NCI-H2227 treated with DMSO at 0.1 percent for 48 hours (cell line): ENCODE measurements at regions not wholly inside any gene's neighbourhood (a gene's known extent, or its start where the extent isn't known, plus 50 kb on each side); places are given as distances from the start of the nearest gene placed in this dataset.
"Not testable (repeated sequence)": the region's sequence is repeated elsewhere in the genome, so short reads cannot be mapped to it uniquely, and the experiment has no call there.

Experiments
- DNase-seq: peaks from one replicate; lab custom pipeline; 2025; lab: John Stamatoyannopoulos, UW

DNA sequence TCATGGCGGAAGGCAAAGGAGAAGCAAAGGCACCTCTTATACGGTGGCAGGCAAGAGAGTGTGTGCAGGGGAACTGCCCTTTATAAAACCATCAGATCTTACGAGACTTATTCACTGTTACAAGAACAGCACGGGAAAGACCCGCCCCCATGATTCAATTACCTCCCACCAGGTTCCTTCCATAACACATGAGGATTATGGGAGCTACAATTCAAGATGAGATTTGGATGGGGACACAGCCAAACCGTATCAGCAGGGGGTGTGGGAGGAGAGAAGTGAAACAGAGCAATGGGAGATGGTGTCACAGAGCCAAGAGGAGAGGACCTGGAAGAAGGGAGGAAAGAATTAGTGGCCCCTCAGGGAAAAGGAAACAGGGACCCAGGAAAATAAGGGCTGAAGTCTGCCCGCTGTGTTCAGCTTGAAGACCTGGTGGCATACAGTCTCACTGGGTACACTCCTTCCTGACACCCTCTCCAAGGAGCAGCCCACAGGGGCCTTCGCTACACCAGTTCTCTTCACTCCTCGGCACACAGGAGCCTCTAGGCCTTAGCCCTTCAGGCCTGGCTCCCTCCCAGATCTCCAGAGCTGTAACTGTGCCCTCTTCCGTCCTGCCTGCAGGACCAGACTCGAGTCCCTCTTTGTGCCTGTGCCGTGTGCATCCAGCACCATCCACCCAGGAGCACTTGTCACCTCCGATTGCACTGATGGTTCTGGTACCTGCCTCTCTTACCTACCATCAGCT lies 262.1 kb downstream of the EIPR1 start:
- DNase-seq = no peak

DNA sequence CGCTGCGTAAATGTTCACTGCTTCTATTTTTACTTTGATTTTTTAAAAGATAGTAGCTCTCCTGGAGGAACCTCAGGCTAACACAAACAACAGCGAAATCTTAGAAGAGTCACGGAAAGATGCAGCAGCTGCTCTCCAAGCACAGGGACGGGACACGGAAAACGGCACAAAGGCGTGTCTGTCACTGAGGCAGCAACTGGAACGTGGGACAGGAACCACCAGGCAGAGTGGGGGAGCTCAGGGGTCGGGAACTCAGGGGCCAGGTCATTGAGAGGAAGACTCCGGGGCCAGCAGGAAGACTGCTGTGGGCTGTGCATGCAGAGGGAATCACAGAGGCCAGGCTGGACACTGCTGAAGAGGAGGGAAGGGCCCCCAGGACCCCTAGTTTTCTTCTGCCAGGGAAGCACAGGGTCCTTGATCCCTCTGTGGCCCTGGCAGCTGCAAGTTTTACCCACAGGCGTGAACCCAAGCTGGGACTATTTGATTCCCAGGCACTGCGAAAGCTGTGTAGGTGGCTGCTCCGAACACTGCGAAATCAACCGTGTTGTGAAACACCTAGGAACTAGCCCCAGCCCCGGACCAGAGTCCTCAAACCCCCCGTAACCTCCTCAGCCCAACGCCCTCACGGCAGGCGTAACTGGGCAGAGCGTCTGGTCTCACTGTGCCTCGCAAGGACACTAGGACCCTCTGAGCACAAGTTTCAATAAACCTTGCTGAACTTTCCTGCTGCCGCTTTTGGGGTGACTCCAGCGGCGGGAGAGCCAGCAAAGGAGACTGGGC lies 263.0 kb downstream of the EIPR1 start:
- no peak for DNase-seq

- no peak for DNase-seq
These were observed 263.8 kb downstream of the EIPR1 start for GRCh38 chr2:3113769-3114168.

DNA sequence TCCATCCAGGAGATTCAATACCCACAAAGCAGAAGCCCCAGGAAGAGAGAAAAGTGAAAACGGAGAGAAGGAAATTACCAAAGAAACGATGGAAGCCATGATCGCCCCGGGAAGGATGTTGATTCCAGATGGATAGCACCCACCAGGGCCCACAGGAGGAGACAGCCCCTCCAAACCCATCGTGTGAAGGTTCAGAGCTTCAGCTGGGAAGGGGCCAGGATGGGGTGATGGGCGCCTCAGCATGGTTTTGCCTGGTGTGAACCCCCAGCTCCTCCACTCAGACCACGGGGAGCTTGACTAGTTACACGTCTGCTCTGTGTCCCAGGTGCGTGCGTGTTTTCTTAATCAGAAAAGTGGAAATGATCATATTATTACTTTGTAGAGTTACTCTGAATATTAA lies 264.5 kb downstream of the EIPR1 start:
- no peak for DNase-seq

GRCh38 chr2:3112553-3112952 lies 265.1 kb downstream of the EIPR1 start:
- DNase-seq = no peak

GRCh38 chr2:3112131-3112530 lies 265.5 kb downstream of the EIPR1 start:
- DNase-seq = no peak

DNA sequence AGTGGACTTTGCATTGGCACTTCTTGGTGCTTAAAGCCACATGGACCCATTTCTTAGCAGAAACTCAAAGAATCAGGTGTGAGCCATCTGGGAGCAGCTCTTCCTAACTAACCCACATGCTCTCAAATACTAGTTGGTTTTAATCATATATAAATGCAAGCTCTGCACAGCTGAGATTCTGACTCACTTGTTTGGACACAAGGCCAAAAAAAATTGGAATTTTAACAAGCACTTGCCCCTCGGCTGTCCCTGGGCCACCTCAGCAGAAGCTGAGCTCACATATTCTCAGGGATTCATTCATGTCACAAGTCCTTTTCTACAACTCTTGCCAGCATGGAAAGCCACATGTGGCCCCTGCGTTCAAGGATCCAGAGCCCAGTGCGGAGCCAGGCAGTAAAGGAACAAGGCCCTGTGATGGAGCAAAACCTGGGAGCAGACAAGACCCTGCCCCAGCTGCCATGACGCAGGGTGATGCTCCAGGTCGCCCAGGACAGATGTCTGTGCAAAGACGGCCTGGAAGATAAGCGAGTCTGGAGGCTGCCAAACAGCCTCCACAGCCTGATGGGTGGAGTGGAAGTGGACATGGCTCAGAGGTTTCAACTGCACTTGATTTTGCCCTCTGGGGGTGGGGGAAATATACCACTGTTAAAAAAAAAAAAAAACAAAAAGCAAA lies 266.5 kb downstream of the EIPR1 start:
- no peak for DNase-seq

DNA sequence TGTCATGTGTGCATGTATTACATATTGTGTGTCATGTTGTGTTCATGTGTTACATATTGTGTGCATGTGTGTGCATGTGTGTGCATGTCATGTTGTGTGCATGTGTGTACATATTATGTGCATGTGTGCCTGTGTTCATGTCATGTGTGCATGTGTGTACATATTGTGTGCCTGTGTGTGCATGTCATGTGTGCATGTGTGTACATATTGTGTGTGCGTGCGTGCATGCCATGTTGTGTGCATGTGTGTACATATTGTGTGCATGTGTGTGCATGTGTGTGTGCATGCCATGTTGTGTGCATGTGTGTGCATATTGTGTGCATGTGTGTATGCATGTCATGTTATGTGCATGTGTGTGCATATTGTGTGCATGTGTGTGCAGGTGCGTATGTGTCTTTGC lies 267.1 kb downstream of the EIPR1 start:
- no peak for DNase-seq

GRCh38 chr2:3108710-3109702 lies 268.6 kb downstream of the EIPR1 start:
- no peak for DNase-seq

- no peak for DNase-seq
These were observed 269.5 kb downstream of the EIPR1 start for GRCh38 chr2:3108105-3108504.

DNA sequence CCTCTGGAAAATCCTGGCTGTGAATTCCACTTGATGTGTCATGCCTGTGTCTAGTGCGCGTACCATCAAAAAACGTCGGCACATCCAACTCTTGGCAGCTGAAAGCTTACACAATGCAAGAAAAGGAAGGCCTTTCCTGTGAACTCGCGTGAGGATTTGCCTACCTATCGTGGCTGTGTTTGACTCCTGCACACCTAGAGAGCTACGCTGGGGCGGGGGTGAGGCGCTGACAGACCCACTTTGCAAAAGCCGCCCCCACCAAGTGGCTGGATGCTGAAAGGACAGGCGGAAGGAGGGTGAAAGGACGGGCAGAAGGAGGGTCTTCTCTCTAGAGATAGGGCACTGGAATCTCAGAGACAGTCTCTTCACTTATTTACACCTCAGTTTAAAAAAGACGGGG lies 270.1 kb downstream of the EIPR1 start:
- no peak for DNase-seq

DNA sequence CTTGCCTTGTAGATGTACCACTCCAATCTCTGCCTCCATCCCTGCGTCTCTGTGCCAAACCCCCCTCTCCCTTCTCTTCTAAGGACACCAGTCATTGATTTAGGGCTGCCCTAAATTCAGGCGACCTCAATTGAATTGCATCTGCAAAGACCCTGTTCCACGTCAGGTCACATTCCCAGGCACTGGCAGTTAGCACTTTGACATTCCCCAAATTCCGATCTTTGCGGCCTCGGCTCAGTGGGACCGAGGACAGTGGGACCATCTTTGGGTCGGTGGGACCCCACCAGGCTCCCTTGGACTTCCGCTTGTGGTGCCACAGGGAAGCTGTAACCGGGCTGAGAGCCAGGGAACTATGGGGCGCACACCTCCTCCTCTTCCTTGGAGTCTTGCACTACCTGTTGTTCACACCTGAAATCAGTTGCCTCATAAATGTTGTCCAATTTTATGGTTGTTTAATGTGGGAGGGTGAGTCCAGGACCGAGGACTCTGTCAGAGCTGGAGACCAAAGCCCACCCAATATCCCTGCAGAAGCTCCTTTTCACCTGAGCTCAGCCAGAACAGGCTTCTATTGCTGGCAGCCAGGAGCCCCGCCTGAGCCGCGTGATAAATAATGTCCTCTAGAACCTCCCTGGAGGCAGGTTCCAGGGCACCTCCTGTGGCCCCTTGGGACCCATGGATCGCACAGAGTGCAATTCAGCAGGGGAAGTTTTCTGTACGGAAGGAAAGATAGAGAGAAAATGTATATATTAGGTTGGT lies 271.6 kb downstream of the EIPR1 start:
- DNase-seq = no peak

DNA sequence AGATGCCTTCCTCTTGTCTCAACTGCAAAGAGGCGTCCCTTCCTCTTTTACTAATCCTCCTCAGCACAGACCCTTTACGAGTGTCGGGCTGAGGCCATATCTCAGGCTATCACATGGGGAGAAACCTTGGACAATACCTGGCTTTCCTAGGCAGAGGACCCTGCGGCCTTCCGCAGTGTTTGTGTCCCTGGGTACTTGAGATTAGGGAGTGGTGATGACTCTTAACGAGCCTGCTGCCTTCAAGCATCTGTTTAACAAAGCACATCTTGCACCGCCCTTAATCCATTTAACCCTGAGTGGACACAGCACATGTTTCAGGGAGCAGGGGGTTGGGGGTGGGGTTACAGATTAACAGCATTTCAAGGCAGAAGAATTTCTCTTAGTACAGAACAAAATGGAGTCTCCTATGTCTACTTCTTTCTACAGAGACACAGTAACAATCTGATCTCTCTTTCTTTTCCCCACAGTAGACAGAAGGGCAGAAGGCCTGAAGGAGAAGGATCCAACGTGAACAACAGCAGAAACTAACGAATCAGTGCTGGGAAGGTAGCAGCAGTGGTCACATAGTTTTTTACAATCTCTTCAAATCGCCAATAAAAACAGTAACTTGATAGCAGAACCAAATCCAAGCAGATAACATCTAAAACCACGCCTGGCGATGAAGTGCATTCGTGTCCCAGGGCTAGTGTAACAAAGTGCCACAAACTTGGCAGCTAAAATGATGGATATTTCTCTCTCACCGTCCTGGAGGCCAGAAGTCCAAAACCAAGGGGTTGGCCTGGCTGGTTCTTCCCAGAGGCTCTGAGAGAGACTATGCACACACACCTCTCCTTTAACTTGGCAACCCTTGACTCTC lies 272.4 kb downstream of the EIPR1 start:
- not testable (repeated sequence) for DNase-seq

DNA sequence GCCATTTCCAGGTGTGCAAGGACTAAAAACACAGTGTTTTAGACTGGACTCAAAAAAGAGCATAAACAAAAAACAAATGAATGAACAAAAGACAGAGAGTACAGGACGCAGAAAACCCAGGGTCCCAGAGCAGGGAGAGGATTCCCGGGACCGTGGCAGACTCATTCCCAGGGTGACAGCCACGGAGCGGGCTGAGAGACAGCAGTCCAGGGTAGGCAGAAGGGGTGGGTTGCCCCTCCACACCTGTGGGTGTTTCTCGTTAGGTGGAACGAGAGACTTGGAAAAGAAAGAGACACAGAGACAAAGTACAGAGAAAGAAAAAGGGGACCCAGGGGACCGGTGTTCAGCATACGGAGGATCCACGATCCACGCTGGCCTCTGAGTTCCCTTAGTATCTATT lies 273.4 kb downstream of the EIPR1 start:
- DNase-seq = no peak

DNA sequence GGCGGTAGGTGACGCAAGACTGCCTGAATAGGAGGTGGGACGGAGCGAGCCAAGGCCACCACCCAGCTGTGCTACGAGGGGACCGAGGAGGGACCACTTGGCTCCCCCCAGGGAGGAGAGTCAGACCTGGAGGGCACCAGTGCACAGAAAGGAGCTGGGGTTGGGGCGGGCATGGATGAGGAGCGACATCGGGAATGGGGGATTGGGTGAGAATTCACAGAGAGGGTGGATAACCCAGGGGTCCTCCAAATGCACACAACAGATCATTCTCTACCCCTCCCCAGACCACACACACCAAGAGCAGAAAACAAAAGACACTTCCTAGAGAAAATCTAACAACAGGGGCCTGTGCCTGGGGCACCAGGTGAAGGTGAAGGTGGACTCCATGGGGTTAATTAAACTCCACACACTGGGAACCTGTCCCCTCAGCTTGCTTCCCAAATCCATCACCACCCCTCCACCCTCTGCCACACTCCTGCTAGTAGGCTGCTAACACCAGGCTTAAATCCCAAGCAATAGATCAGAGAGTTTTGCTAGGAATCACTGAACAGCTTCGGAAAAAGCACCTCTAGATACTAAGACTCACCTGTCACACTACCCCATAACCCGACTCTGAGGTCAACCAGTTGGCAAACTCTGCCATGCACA lies 274.6 kb downstream of the EIPR1 start:
- DNase-seq = no peak

DNA sequence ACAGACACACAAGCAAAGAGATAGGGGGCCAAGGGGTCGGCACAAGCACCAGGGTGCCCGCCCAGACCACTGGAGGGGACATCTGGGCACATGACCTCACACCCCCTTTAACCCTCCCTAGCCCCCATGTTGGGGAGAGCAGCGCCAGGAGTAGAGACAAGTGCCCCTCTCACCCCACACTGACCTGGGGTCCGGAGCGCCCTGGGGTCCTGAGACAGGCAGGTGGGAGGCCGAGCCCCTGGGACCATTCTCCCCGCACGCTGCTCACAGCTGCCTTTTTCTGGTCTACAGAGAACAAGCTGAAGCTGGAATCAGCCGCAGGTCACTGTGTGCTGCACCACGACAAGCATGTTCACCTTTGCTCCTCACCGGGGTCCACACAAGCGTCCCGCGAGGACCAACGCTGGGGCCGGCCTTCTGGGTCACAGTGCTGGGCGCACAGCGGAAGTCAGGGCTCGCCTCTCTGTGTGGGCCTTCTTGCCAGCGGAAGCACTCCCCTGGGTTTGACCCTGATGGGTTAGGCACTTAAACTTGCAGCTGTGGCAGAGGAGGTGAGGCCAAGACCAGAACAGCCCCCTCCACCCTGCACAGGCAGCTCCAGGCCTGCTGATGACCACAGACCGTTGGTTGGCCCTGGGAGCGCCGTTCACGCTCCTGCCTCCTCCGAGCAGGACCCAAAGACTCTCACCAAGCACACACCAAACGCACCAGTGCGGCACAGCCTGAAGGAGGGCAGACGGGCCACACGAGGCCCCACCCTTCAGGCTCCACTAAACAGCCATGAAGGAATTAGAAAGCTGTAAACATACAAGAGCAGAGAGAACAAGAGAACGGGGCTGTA lies 275.3 kb downstream of the EIPR1 start:
- no peak for DNase-seq

DNA sequence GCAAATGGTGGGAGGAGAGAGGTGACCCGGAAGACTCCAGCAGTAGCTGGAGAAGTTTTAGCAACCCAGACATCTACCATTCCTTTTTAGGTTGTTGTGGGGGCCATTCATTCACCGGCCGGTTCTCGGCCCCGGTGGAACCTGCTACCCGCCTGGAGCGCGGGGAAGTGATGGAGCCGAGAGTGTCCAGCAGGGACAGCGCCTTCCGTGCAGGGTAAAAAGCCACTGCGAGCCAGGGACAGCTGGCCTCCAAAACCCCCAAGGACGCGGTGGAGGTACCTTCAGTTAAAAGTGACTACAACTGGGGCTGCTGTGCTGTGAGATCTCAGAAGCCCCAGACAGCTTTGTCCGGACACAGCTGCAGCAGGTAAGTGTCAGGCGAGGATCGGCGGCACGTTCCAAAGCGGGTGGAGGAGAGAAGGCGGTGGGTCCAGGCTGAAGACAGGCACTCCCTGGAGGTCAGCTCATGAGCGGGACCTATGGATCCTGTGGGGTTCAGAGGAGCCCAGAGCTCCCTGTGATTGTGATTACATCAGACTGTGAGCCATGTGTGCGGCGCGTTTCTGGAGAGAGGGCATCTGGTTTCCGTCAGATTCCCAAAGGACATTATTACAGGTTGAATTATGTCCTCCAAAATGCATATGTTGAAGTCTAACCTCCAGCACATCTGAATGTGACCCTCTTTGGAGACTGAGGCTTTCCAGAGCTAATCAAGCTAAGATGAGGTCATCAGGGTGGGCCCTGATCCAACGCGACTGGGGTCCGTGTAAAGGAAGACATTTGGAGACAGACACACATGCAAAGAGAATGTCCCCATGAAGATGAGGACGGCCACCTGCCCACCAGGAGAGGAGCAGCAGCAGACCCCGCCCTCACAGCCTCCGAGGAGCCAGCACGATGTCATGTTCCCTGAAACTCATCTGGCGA lies 276.3 kb downstream of the EIPR1 start:
- DNase-seq = no peak

DNA sequence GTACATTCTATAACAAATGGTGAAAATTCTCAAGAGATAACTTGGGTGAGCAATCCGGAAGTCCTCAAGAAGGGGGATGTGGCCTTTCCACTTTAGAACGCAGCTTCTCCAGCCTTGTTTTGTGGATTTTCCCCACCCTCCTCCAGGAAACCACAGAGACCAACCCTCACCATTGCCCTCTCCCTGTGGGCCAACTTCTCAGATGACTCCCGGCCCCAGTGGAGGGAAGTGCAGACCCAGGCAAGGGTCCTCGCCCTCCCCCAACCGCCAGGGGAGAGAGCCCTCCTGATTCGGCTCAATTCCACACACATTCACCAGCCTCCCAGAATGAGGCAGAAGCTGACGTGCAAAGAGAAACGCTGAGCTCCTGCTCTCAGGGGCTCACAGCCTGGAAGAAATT lies 277.2 kb downstream of the EIPR1 start:
- no peak for DNase-seq
